Fibroblast of villous mesenchyme (primary cell): ENCODE measurements at regions not wholly inside any gene's neighbourhood (a gene's known extent, or its start where the extent isn't known, plus 50 kb on each side); places are given as distances from the start of the nearest gene placed in this dataset.

ENCODE experiments used
- DNase-seq: peaks from one replicate; pipeline ENCODE4 v3.0.0-alpha.2; 2010; ENCODE audit warnings: low read depth
- H3K4me3 ChIP-seq: 2 replicates; pipeline ENCODE4 v1.5.1; 2011; ENCODE audit warnings: low read depth, mild to moderate bottlenecking, low read length
- TF ChIP-seq, protein P1 (sequence below): IDR thresholded peaks from 2 replicates; pipeline ENCODE4 v1.5.1; 2012; ENCODE audit warnings: low read depth, mild to moderate bottlenecking, low read length; ENCODE audit not compliant: insufficient read depth

DNA sequence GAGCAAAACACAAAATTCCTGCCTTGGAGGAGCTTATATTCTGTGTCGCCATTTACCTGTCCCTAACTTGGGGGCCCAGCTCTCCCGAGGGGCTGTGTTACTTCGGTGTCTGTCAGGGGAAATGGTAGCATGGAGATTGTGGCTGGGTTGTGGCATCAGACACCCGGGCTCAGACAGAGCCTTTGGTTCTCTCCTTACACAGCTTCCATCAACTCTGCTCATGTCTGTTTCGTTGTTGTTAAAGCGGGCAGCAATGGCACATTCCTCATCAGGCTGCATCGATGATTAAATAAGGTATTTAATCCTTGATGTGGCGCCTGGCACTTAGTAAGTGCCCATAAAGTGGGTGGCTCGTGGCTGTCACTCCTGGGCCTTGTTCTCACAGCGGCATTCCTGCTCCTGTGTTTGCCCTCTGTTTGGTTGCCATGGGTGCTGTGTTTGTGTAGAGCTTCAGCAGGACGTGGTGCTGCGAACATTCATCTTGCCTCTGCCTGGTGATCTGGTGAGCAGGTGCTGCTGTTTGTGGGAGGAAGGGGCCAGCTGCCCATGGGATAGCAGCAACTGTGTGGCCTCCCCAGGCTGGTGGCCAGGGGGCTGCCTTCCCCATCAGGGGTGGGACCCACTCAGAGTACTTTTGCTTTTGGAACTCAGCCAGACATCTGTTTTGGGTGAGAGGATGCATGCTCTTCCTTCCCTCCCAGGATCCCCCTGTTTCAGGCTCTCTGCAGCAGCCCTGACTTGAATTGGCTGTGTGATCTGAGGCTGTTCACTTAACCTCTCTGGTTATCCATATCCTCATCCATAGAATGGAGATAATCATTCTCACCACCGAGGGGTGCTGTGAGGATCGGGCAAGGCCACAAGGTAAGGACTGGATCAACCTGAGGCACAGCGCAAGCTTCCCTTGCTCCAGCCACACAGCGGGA is 207.2 kb upstream of the SVIL start:
- TF ChIP-seq, protein P1, sequence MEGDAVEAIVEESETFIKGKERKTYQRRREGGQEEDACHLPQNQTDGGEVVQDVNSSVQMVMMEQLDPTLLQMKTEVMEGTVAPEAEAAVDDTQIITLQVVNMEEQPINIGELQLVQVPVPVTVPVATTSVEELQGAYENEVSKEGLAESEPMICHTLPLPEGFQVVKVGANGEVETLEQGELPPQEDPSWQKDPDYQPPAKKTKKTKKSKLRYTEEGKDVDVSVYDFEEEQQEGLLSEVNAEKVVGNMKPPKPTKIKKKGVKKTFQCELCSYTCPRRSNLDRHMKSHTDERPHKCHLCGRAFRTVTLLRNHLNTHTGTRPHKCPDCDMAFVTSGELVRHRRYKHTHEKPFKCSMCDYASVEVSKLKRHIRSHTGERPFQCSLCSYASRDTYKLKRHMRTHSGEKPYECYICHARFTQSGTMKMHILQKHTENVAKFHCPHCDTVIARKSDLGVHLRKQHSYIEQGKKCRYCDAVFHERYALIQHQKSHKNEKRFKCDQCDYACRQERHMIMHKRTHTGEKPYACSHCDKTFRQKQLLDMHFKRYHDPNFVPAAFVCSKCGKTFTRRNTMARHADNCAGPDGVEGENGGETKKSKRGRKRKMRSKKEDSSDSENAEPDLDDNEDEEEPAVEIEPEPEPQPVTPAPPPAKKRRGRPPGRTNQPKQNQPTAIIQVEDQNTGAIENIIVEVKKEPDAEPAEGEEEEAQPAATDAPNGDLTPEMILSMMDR = no peak
- peak; percentile 31 for DNase-seq
- H3K4me3 ChIP-seq = no peak overlapping the region

DNA sequence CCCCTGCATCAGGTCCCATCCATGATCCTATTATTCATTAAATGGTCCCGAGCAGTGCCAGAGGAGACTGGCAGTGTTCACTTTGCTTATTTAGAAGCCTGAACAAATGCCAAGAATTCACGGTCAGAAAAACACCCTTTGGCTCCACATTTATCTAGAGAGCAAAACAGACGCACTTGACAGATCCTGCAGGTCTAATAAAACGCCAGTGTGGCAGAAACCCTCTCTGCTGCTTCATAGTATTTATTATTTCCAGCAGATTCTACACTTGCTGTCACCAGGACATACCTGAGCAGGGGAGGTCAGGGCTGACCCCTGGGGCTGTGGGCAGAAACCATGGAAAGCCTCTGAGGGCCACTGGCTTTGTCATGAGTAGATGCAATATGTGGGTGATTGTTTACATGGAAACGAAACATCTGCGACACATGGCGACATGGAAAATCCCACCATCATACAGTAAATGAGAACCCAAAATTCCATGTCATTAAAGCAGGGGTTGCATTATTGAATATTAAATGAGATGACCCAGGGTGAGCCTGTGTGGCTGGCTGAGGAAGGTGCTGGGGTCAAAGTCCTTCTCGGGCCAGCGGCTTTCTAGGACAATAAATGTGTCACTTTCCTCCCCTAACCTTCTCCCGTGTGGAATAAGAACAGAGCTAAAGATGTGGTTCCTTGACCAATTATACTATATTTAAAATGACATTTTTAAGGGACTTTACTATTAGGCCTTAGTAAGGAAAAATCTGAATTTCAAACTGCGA is 205.9 kb upstream of the SVIL start:
- TF ChIP-seq, protein P1 = no peak
- no peak overlapping the region for H3K4me3 ChIP-seq
- DNase-seq = no peak

DNA sequence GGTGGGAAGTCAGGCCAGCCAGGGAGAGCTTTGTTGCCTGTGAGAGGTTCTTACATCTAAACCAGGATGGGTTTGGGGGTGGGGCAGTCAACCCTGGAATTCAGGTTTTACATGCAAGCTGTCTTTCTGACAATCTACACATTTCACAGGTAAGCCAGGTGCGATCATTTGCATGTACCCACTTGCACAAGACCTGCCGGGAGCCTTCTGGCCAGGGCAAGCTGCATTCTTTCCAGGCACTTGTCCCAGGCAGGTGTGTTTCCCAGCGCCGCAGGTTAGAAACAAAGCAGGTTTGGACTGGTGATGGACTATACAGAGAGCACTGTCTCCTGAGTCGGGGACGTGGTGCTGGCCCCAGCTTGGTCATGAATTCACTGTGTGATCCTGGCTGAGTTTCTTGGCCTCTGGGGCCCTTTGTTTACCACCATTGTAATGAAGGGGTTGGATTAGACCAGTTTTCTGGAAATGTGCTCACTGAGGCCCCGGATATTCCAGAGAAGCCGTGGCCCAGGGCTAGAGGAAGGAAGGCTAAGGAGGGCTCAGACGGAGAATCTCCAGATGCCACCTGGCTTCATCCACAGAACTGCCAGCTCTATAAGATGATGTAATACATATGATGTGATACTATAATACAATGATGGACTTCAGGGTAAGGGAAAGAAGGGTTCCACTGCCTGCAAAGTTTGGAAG is 205.2 kb upstream of the SVIL start:
- no peak overlapping the region for H3K4me3 ChIP-seq
- DNase-seq = no peak
- TF ChIP-seq, protein P1 = no peak

DNA sequence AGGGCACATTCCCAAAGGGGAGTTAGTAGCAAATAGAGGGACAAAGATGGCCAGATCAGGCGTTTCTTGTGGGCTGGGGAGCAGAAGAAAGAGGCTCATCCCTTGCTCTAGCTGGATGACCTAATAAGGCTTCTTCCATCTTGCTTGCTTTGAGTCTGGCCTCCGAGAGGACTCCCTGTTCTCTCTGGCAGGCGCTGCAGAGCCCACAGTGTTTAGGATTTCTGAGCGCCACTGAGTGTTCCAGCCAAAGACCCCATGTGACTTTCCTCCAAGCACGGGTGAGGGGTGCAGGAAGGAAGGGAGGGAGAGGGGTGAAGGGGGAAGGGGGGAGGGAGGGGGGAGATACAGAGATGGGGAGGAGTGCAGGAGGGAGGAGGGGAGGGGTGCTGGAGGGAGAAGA is 203.8 kb upstream of the SVIL start:
- DNase-seq = no peak
- TF ChIP-seq, protein P1 = no peak
- H3K4me3 ChIP-seq = no peak overlapping the region

DNA sequence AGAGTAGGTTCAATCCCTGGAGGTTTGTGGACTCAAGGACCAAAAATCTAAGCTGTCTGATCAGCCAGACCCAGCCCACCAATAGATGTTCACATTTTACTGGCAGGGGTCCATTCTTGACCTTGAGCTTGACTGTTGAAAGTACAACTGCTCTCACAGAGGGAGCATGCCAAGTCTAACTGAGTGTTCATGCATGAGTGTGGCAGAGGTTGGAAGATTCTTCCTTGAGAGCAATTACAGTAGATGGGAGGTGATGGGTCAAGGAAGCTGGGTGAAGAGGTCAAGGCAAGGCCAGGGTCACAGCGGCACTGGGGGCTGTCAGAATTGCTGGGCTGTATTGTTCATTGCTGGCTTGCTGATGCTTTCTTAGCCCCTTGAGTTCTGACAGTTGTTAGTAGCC is 202.8 kb upstream of the SVIL start:
- TF ChIP-seq, protein P1 = no peak
- no peak for DNase-seq
- H3K4me3 ChIP-seq = no peak overlapping the region

DNA sequence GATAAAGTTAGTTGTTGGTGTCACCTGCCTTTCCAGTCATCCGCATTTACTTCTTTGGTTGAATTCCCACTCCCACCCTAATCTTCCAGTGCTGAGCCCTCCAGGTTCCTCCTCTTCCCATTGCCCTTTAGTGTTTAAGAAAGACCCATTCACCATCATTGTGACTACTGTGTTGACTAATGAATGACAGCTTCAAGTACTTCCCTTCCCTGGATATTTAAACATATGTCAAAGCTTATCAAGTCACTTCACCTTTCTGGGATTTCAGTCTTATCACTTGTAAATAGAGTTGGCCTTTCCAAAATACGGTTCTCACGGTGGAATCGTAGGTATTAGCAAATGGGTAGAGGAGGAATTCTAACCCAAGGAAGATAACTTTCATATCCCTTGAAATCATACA is 201.6 kb upstream of the SVIL start:
- DNase-seq = no peak
- TF ChIP-seq, protein P1 = no peak
- H3K4me3 ChIP-seq = no peak overlapping the region
